ENCODE measurements at regions not wholly inside any gene's neighbourhood (a gene's known extent, or its start where the extent isn't known, plus 50 kb on each side); places are given as distances from the start of the nearest gene placed in this dataset.

GRCh38 chr14:45698462-45699134, 445.6 kb upstream of the MIS18BP1 start:
- Histone ChIP-seq H3F3A (replicated peaks; ENCODE audit: insufficient read depth) (no peaks in the 10 kb centered on the region), H3K4me2 (no peak overlapping the region), H4K20me1 (ENCODE audit: insufficient read depth) (no peaks in the 10 kb centered on the region), H3K9me3 (no peaks in the 10 kb centered on the region), H3K27me3 (ENCODE audit: insufficient read depth) (no peaks in the 10 kb centered on the region), H3K79me2 (ENCODE audit: insufficient read depth) (no peaks in the 10 kb centered on the region), H3K27ac (ENCODE audit: low read depth in 2 of 2, low read length in 1 of 2) (no peak overlapping the region), H2AFZ (ENCODE audit: low read depth) (no peak overlapping the region), H3K9me2 (no peaks in the 10 kb centered on the region), H3K4me3 (ENCODE audit: low read depth in 2 of 2, low read length in 1 of 2) (no peak overlapping the region), H3K9ac (no peak overlapping the region), H3K36me3 (replicated peaks in 1 of 2; ENCODE audit: control insufficient read depth in 1 of 2, insufficient read depth in 2 of 2, low read length in 1 of 2) (no peaks in the 10 kb centered on the region), H3K4me1 (ENCODE audit: control insufficient read depth in 1 of 2, insufficient read depth in 2 of 2, low read depth in 1 of 2, low read length in 1 of 2) (no peaks in the 10 kb centered on the region)
- CTCF ChIA-PET: no interaction called here
- DNase-seq: no peak
- TF ChIP-seq NFIC (IDR thresholded peaks at IDR 0.05; ENCODE audit: borderline replicate concordance): no peak
- no peak for TF ChIP-seq RCOR1 (IDR thresholded peaks at IDR 0.05; ENCODE audit: low read length)
- TF ChIP-seq MEF2A (IDR thresholded peaks at IDR 0.05; ENCODE audit: borderline replicate concordance, low read depth): no peak
- no peak for TF ChIP-seq MXI1 (IDR thresholded peaks at IDR 0.05; ENCODE audit: low read depth, low read length)
- TF ChIP-seq TAF1 (IDR thresholded peaks at IDR 0.05; ENCODE audit: borderline replicate concordance, low read depth, low read length): no peak
- no peak for TF ChIP-seq MAX (IDR thresholded peaks at IDR 0.05; ENCODE audit: low read depth)
- POLR2A ChIA-PET: no interaction called here
- 0% methylated on average over 1 of the region's 1 CpG for whole genome bisulfite sequencing (ENCODE audit: low lambda C conversion rate)

- no peak overlapping the region for H3K4me3 ChIP-seq (ENCODE audit: low read depth in 2 of 2, low read length in 1 of 2)
- H3K27me3 ChIP-seq (ENCODE audit: insufficient read depth): no peaks in the 10 kb centered on the region
- ChIA-PET CTCF (no interaction called here), POLR2A (no interaction called here)
- H3K9me3 ChIP-seq: no peaks in the 10 kb centered on the region
- H3K79me2 ChIP-seq (ENCODE audit: insufficient read depth): no peaks in the 10 kb centered on the region
- no peak overlapping the region for H2AFZ ChIP-seq (ENCODE audit: low read depth)
- DNase-seq: no peak
- no peaks in the 10 kb centered on the region for H3K9me2 ChIP-seq
- H3K27ac ChIP-seq (ENCODE audit: low read depth in 2 of 2, low read length in 1 of 2): no peak overlapping the region
- H3F3A ChIP-seq (replicated peaks; ENCODE audit: insufficient read depth): no peaks in the 10 kb centered on the region
- no peaks in the 10 kb centered on the region for H4K20me1 ChIP-seq (ENCODE audit: insufficient read depth)
- no peak overlapping the region for H3K4me2 ChIP-seq
- H3K9ac ChIP-seq: no peak overlapping the region
- no peak for TF ChIP-seq NFIC (IDR thresholded peaks at IDR 0.05; ENCODE audit: borderline replicate concordance)
- TF ChIP-seq CHD2 (IDR thresholded peaks at IDR 0.05; ENCODE audit: low read length, partially characterized antibody): no peak
- no peak for TF ChIP-seq GATA2 (CRISPR knock-in tag; IDR thresholded peaks at IDR 0.05)
- no peak for TF ChIP-seq RXRA (IDR thresholded peaks at IDR 0.05; ENCODE audit: borderline replicate concordance, low read depth)
- no peak for TF ChIP-seq ZBTB33 (IDR thresholded peaks at IDR 0.05; ENCODE audit: borderline replicate concordance, low read depth)
- no peaks in the 10 kb centered on the region for H3K36me3 ChIP-seq (replicated peaks in 1 of 2; ENCODE audit: control insufficient read depth in 1 of 2, insufficient read depth in 2 of 2, low read length in 1 of 2)
- H3K4me1 ChIP-seq (ENCODE audit: control insufficient read depth in 1 of 2, insufficient read depth in 2 of 2, low read depth in 1 of 2, low read length in 1 of 2): no peaks in the 10 kb centered on the region
- WGBS (ENCODE audit: low lambda C conversion rate): 0% methylated on average over 4 of the region's 4 CpGs
These were observed 433.8 kb upstream of the MIS18BP1 start for GRCh38 chr14:45686771-45687170.
